ENCODE measurements at regions not wholly inside any gene's neighbourhood (a gene's known extent, or its start where the extent isn't known, plus 50 kb on each side); places are given as distances from the start of the nearest gene placed in this dataset.

GRCh38 chr6:109227646-109228045 is 132.3 kb downstream of the CEP57L1 start:
- DNase-seq (ENCODE audit: low spot score): no peak

- DNase-seq (ENCODE audit: low spot score): no peak
Measured at GRCh38 chr6:109226353-109226752, 131.0 kb downstream of the CEP57L1 start.

- no peak for DNase-seq (ENCODE audit: low spot score)
Measured at GRCh38 chr6:109225946-109226345, 130.6 kb downstream of the CEP57L1 start.

- DNase-seq (ENCODE audit: low spot score): no peak
Measured at GRCh38 chr6:109224994-109225393, 129.7 kb downstream of the CEP57L1 start.

- no peak for DNase-seq (ENCODE audit: low spot score)
Measured at GRCh38 chr6:109224107-109224875, 129.0 kb downstream of the CEP57L1 start.

GRCh38 chr6:109222848-109223247 is 127.5 kb downstream of the CEP57L1 start:
- no peak for DNase-seq (ENCODE audit: low spot score)

- no peak for DNase-seq (ENCODE audit: low spot score)
Measured at GRCh38 chr6:109221543-109222195, 126.4 kb downstream of the CEP57L1 start.
